DOHH2 (cell line): ENCODE measurements at regions not wholly inside any gene's neighbourhood (a gene's known extent, or its start where the extent isn't known, plus 50 kb on each side); places are given as distances from the start of the nearest gene placed in this dataset.

Source experiments
- H3F3A ChIP-seq: fragments of 200-600 bp; sonication (generic), shearing (Covaris generic); 2 replicates; pipeline ENCODE4 v1.6.0; 2016; ENCODE audit warnings: antibody characterized with exemption, mild to moderate bottlenecking; ENCODE audit not compliant: control insufficient read depth, insufficient read depth
- H3K27ac ChIP-seq: fragments of 200-600 bp; sonication (generic); 2 replicates; pipeline ENCODE4 v1.5.1; 2014; ENCODE audit warnings: low read depth, mild to moderate bottlenecking, low read length, moderate library complexity
- H3K27me3 ChIP-seq: fragments of 200-600 bp; sonication (generic); 2 replicates; pipeline ENCODE4 v1.6.1; 2014; ENCODE audit warnings: mild to moderate bottlenecking, low read length, mixed read lengths; ENCODE audit not compliant: control insufficient read depth
- H3K36me3 ChIP-seq: fragments of 200-600 bp; sonication (generic); 2 replicates; pipeline ENCODE4 v1.6.1; 2014; ENCODE audit warnings: mild to moderate bottlenecking, low read length, moderate library complexity, mixed read lengths; ENCODE audit not compliant: control insufficient read depth
- H3K4me1 ChIP-seq: fragments of 200-600 bp; sonication (generic); 2 replicates; pipeline ENCODE4 v1.6.1; 2014; ENCODE audit warnings: mild to moderate bottlenecking, low read length, mixed read lengths; ENCODE audit not compliant: control insufficient read depth
- H3K4me2 ChIP-seq: fragments of 200-600 bp; sonication (generic); 2 replicates; pipeline ENCODE4 v1.6.0; 2014; ENCODE audit warnings: mild to moderate bottlenecking, low read length, moderate library complexity
- H3K4me3 ChIP-seq: fragments of 200-600 bp; sonication (generic); 2 replicates; pipeline ENCODE4 v1.5.1; 2014; ENCODE audit warnings: mild to moderate bottlenecking, low read length, mixed read lengths
- H3K79me2 ChIP-seq: fragments of 200-600 bp; sonication (generic); 2 replicates; pipeline ENCODE4 v1.6.1; 2014; ENCODE audit warnings: mild to moderate bottlenecking, low read length, mixed read lengths; ENCODE audit not compliant: control insufficient read depth
- H3K9me2 ChIP-seq: fragments of 200-600 bp; sonication (generic); replicated peaks from 2 replicates; pipeline ENCODE4 v1.6.1; 2014; ENCODE audit warnings: mild to moderate bottlenecking, low read length, mixed read lengths; ENCODE audit not compliant: control insufficient read depth
- H3K9me3 ChIP-seq: fragments of 200-600 bp; sonication (generic); 2 replicates; pipeline ENCODE4 v1.6.1; 2014; ENCODE audit warnings: antibody characterized with exemption, low read length, mixed read lengths; ENCODE audit not compliant: control insufficient read depth, insufficient read depth
- H4K20me1 ChIP-seq: fragments of 200-600 bp; sonication (generic); 2 replicates; pipeline ENCODE4 v1.6.0; 2014; ENCODE audit warnings: low read depth, mild to moderate bottlenecking, antibody characterized with exemption, low read length, moderate library complexity; ENCODE audit not compliant: control insufficient read depth, insufficient read depth
- CTCF ChIP-seq: fragments of 200-600 bp; sonication (generic); IDR thresholded peaks from one replicate; pipeline ENCODE4 v1.5.1; 2014; ENCODE audit warnings: antibody characterized with exemption, mild to moderate bottlenecking, low read depth, low read length; ENCODE audit not compliant: poor library complexity, severe bottlenecking
- EZH2phosphoT487 ChIP-seq: fragments of 200-600 bp; sonication (generic); IDR thresholded peaks from 2 replicates; pipeline ENCODE4 v1.6.1; 2017; ENCODE audit warnings: borderline replicate concordance, mild to moderate bottlenecking, antibody characterized with exemption, low read length, moderate library complexity, mixed read lengths

- no peaks in the 10 kb centered on the region for H3K27me3 ChIP-seq
- no peak overlapping the region for H3K4me3 ChIP-seq
- no peaks in the 10 kb centered on the region for H3K79me2 ChIP-seq
- no peak overlapping the region for H3K4me2 ChIP-seq
- H3K27ac ChIP-seq, result no peak overlapping the region
- no peaks in the 10 kb centered on the region for H3K36me3 ChIP-seq
- no peaks in the 10 kb centered on the region for H4K20me1 ChIP-seq
- TF ChIP-seq CTCF, result no peak
- no peak for TF ChIP-seq EZH2phosphoT487
- no peaks in the 10 kb centered on the region for H3K4me1 ChIP-seq
- H3F3A ChIP-seq, result no peaks in the 10 kb centered on the region
- H3K9me3 ChIP-seq, result no peaks in the 10 kb centered on the region
- no peaks in the 10 kb centered on the region for H3K9me2 ChIP-seq
These were observed 177.3 kb upstream of the SPOPL start for GRCh38 chr2:138324068-138324771.

GRCh38 chr2:138327967-138328366 lies 173.6 kb upstream of the SPOPL start:
- no peak overlapping the region for H3K4me2 ChIP-seq
- no peak overlapping the region for H3K27ac ChIP-seq
- no peak for TF ChIP-seq CTCF
- no peak for TF ChIP-seq EZH2phosphoT487
- no peaks in the 10 kb centered on the region for H3K27me3 ChIP-seq
- no peaks in the 10 kb centered on the region for H3K79me2 ChIP-seq
- no peaks in the 10 kb centered on the region for H3K36me3 ChIP-seq
- no peaks in the 10 kb centered on the region for H3K9me2 ChIP-seq
- no peaks in the 10 kb centered on the region for H4K20me1 ChIP-seq
- no peaks in the 10 kb centered on the region for H3F3A ChIP-seq
- no peaks in the 10 kb centered on the region for H3K9me3 ChIP-seq
- H3K4me3 ChIP-seq, result no peak overlapping the region
- H3K4me1 ChIP-seq, result no peaks in the 10 kb centered on the region

- Histone ChIP-seq H3F3A (no peaks in the 10 kb centered on the region), H3K4me2 (no peak overlapping the region), H3K36me3 (no peaks in the 10 kb centered on the region), H3K9me3 (no peaks in the 10 kb centered on the region), H3K27me3 (no peaks in the 10 kb centered on the region), H3K79me2 (no peaks in the 10 kb centered on the region), H3K9me2 (no peaks in the 10 kb centered on the region), H4K20me1 (no peaks in the 10 kb centered on the region), H3K27ac (no peak overlapping the region), H3K4me3 (no peak overlapping the region), H3K4me1 (no peaks in the 10 kb centered on the region)
- TF ChIP-seq CTCF (no peak), EZH2phosphoT487 (no peak)
These were observed 172.4 kb upstream of the SPOPL start for GRCh38 chr2:138329162-138329561.
